GM12874 (cell line): ENCODE measurements at regions not wholly inside any gene's neighbourhood (a gene's known extent, or its start where the extent isn't known, plus 50 kb on each side); places are given as distances from the start of the nearest gene placed in this dataset.

Experiments
- TF ChIP-seq, protein P1 (sequence below): IDR thresholded peaks from 2 replicates; pipeline ENCODE4 v1.5.1; 2011; ENCODE audit warnings: low read depth, mild to moderate bottlenecking, control low read depth, low read length, moderate library complexity; ENCODE audit not compliant: insufficient read depth

DNA sequence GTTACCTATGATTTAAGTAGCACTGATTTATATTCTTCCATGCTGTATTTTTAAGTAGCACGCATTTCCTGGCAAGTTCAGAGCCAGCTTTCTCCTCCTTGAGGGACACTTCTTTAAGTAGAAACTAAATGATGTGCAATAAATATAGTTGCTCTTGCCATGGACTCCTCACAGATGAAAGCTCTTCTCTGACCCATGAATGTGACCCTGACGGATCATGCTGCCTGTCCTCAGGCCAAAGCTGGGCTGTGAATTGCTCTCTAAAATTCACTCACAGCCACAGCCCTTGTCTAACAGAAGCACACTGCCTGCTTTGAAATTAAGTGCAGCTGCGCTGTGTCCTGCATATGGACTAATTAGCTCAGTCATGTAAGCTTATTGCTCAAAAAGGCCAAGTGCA lies 438.8 kb downstream of the PMP22 start:
- TF ChIP-seq, protein P1, sequence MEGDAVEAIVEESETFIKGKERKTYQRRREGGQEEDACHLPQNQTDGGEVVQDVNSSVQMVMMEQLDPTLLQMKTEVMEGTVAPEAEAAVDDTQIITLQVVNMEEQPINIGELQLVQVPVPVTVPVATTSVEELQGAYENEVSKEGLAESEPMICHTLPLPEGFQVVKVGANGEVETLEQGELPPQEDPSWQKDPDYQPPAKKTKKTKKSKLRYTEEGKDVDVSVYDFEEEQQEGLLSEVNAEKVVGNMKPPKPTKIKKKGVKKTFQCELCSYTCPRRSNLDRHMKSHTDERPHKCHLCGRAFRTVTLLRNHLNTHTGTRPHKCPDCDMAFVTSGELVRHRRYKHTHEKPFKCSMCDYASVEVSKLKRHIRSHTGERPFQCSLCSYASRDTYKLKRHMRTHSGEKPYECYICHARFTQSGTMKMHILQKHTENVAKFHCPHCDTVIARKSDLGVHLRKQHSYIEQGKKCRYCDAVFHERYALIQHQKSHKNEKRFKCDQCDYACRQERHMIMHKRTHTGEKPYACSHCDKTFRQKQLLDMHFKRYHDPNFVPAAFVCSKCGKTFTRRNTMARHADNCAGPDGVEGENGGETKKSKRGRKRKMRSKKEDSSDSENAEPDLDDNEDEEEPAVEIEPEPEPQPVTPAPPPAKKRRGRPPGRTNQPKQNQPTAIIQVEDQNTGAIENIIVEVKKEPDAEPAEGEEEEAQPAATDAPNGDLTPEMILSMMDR: no peak

DNA sequence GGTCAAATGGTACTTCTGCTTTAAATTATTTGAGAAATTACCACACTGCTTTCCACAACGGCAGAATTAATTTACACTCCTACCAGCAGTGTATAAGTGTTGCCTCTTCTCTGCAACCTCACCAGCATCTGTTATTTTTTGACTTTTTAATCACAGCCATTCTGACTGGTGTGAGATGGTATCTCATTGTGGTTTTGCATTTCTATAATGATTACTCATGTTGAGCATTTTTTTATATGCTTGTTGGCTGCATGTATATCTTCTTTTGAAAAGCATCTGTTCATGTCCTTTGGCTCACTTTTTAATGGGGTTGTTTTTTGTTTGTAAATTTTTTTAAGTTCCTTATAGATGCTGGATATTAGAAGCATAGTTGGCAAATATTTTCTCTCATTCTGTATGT lies 446.7 kb downstream of the PMP22 start:
- TF ChIP-seq, protein P1: no peak

DNA sequence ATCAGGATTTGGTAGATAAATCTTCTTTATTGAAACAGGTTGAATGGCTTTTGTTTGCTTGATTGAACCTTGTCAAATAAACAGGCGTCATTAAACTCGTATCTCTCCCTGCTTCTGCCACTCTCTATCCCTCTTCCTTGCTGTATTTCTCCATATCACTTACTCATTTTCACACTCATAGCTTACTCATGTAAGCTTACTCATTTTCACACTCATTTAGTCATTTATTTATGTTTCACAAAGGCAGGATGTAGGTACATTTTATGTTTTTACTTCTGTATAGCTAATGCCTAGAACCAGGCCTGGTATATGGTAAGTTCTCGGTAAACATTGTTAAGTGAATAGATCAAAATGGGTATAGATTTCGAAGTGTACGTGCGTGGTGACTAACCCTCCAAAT lies 450.0 kb downstream of the PMP22 start:
- TF ChIP-seq, protein P1: no peak

DNA sequence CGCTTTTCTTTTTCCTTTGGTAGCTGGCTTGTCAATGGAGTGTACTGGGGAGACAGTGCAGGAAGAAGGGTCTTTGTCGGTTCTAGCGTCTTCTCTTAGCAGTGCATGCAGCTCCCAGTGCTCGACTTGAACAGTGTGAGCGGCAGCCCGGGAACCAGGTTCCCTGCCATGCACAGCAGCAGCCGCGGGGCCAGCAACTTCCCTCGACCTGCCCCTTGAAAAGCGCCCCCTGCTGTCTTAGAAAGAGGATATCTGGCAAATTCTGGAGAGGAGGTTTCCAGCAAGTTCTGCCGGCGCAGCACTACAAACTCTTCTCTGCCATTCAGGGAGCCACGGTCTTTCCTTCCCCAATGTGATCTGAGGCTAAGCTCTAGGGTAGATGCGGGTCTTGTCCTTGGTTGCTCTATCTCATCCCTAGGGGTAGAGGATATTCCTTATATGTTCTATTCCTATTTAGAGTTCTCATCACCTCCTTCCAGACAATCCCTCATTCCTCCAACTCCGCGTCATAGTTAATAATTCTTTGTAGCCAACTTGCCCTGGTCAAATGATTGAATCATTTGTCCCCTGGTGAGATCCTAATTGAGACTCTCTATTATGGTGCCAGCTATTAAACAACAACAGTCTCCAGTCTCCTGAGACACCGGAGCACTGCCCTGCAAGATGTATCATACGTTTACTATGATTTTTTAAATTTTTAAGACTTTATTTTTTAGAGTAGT lies 451.3 kb downstream of the PMP22 start:
- TF ChIP-seq, protein P1: no peak

DNA sequence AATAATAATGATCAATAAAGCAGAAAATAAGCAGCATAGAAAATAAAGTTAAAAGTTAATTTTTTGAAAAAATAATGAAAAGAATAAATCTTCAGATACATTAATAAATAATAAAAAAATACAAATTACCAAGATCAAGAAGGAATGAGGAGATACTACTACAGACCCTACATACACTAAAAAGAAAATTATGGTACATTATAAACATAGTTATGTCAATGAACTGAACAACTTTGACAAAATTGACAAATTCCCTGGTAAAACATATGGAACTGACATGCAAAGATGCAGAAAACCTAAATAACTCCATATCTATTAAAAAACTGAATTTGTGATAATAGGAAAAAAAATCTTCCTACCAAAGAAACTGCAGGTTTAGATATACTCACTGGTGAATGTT lies 456.7 kb downstream of the PMP22 start:
- TF ChIP-seq, protein P1: no peak

DNA sequence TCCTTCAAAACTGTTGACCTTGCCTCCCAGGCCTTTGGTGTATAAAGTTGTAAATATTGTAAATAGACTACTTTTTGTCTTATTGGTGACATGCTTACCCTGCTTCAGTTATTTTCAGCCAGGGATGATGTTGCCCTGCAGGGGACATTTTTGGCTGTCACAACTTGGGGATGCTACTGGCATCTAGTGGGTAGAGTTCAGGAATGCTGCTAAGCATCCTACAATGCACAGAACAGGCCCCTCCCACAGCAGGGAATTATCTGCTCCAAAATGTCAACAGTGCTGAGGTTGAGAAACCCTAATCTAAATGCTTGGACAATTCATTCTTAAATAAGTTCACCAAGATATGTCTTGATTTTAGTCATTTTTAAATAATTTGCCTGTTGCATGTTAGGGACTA lies 459.8 kb downstream of the PMP22 start:
- TF ChIP-seq, protein P1: no peak

DNA sequence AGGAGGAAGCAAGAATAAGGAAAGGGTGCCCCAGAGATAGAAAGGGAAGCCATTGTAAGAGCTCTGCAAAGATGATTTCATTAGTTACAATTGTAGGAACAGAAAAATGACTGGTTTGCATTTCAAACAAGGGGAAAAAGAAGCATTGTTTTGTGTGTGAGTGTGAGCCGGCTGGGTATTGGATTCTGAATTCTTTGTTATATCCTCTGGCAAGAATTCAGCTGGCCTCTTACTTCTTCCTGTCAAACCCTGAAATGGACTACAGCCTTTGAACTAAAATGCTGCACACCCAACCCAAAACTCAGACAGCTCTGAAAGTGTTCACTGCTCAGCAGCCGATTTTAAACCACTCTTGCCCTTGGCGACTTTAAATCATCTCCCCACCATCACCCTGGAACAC lies 461.3 kb downstream of the PMP22 start:
- TF ChIP-seq, protein P1: no peak
